Loucy (cell line): ENCODE measurements at regions not wholly inside any gene's neighbourhood (a gene's known extent, or its start where the extent isn't known, plus 50 kb on each side); places are given as distances from the start of the nearest gene placed in this dataset.

Experiments used
- EZH2phosphoT487 ChIP-seq: fragments of 200-600 bp; IDR thresholded peaks from 2 replicates; pipeline ENCODE4 v1.6.1; 2018; ENCODE audit warnings: antibody characterized with exemption, mild to moderate bottlenecking, moderate library complexity, borderline replicate concordance
- TF ChIP-seq, protein P1 (sequence below): fragments of 200-600 bp; sonication (generic); conservative IDR thresholded peaks from 2 replicates; pipeline ENCODE4 v1.5.1; 2014; ENCODE audit warnings: mild to moderate bottlenecking, antibody characterized with exemption, low read length

DNA sequence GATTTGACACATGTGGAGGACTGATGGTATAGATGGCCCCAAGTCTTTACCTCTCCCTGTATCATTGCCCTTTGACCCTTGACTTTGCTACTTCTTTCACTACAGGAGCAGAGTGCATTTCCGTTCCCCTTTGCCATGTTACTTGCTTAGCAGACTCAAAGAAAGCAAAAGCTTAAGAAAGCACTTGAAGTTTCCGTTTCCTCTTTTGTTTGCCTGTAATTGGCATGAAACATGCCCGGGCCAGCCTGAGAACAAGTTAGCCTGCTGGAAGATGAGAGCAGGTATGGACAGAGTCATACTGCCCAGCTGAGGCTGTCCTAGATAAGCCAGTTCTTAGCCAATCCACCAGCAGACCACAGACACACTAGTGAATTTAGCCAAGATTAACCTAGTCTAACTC is 206.0 kb downstream of the BCOR start:
- TF ChIP-seq, protein P1, sequence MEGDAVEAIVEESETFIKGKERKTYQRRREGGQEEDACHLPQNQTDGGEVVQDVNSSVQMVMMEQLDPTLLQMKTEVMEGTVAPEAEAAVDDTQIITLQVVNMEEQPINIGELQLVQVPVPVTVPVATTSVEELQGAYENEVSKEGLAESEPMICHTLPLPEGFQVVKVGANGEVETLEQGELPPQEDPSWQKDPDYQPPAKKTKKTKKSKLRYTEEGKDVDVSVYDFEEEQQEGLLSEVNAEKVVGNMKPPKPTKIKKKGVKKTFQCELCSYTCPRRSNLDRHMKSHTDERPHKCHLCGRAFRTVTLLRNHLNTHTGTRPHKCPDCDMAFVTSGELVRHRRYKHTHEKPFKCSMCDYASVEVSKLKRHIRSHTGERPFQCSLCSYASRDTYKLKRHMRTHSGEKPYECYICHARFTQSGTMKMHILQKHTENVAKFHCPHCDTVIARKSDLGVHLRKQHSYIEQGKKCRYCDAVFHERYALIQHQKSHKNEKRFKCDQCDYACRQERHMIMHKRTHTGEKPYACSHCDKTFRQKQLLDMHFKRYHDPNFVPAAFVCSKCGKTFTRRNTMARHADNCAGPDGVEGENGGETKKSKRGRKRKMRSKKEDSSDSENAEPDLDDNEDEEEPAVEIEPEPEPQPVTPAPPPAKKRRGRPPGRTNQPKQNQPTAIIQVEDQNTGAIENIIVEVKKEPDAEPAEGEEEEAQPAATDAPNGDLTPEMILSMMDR: no peak
- TF ChIP-seq EZH2phosphoT487: no peak
